Panc1 (cell line): ENCODE measurements at regions not wholly inside any gene's neighbourhood (a gene's known extent, or its start where the extent isn't known, plus 50 kb on each side); places are given as distances from the start of the nearest gene placed in this dataset.

Source experiments
- ATAC-seq: fragments of 200-7000 bp; cut with Tn5 transposase; 2 replicates; pipeline ENCODE4 v1.9.1; 2020; ENCODE audit warnings: mild to moderate bottlenecking, moderate library complexity
- BruUV-seq: library from RNA; stranded (reverse); fragments of 400-500 nt; replicated peaks from 2 replicates; lab custom pipeline; 2021; lab: Mats Ljungman, UMichigan
- CTCF ChIA-PET: fragments of 300-600 bp; sonication (Branson Sonifier 250); formaldehyde crosslinking; loops from one replicate; lab custom pipeline; 2022; ENCODE audit warnings: antibody characterized with exemption; lab: Charles Lee
- POLR2A ChIA-PET: fragments of 300-600 bp; sonication (Branson Sonifier 250); formaldehyde crosslinking; loops from one replicate; lab custom pipeline; 2022; ENCODE audit warnings: antibody characterized with exemption; lab: Charles Lee
- DNase-seq: peaks from one replicate; pipeline ENCODE4 v3.0.0-alpha.2; 2010; ENCODE audit warnings: low read depth, low spot score
- H3K27ac ChIP-seq: 2 replicates; pipeline ENCODE4 v1.5.1; 2011; ENCODE audit warnings: mild to moderate bottlenecking, low read length, inconsistent platforms
- H3K27me3 ChIP-seq: fragments of 200-500 bp; sonication (Bioruptor generic); 2 replicates; pipeline ENCODE4 v1.6.0; 2014; ENCODE audit warnings: low read length, inconsistent platforms; ENCODE audit not compliant: control insufficient read depth, insufficient read depth
- H3K36me3 ChIP-seq: fragments of 200-500 bp; sonication (Bioruptor generic); 2 replicates; pipeline ENCODE4 v1.5.1; 2014; ENCODE audit warnings: inconsistent platforms, mild to moderate bottlenecking, low read length, moderate library complexity; ENCODE audit not compliant: control insufficient read depth, insufficient read depth
- H3K4me1 ChIP-seq: 2 replicates; pipeline ENCODE4 v1.5.1; 2011; ENCODE audit warnings: inconsistent platforms, mild to moderate bottlenecking, low read length, moderate library complexity; ENCODE audit not compliant: control insufficient read depth, insufficient read depth
- H3K4me3 ChIP-seq, 2 experiments: 2 replicates each; pipeline ENCODE4 v1.5.1; 2011 to 2012; ENCODE audit warnings: low read depth in 2 of 2, low read length in 2 of 2, mild to moderate bottlenecking in 2 of 2, inconsistent platforms in 1 of 2, moderate library complexity in 1 of 2
- H3K9me3 ChIP-seq: fragments of 200-500 bp; sonication (Bioruptor generic); 2 replicates; pipeline ENCODE4 v1.5.1; 2014; ENCODE audit warnings: low read depth, mild to moderate bottlenecking, inconsistent platforms, low read length, moderate library complexity; ENCODE audit not compliant: control insufficient read depth, insufficient read depth
- CTCF ChIP-seq: fragments of 450-650 bp; IDR thresholded peaks from 2 replicates; pipeline ENCODE4 v1.5.1; 2017; ENCODE audit warnings: mild to moderate bottlenecking
- POLR2AphosphoS5 ChIP-seq: IDR thresholded peaks from 2 replicates; pipeline ENCODE4 v1.6.1; 2012; ENCODE audit warnings: mild to moderate bottlenecking, low read depth, low read length, moderate library complexity
- REST ChIP-seq, 2 experiments: IDR thresholded peaks; 2 replicates each; pipeline ENCODE4 v1.6.1; 2011 to 2012; ENCODE audit warnings: low read depth in 2 of 2, control low read depth in 1 of 2, low read length in 1 of 2, mild to moderate bottlenecking in 1 of 2, moderate library complexity in 1 of 2; ENCODE audit not compliant: insufficient read depth in 1 of 2
- SIN3A ChIP-seq: IDR thresholded peaks from 2 replicates; pipeline ENCODE4 v1.6.1; 2012; ENCODE audit warnings: low read depth, mild to moderate bottlenecking, low read length, moderate library complexity, borderline replicate concordance; ENCODE audit not compliant: insufficient read depth
- TCF7L2 ChIP-seq: IDR thresholded peaks from 2 replicates; pipeline ENCODE4 v1.6.1; 2011; ENCODE audit warnings: mild to moderate bottlenecking, low read depth, low read length, inconsistent platforms
- in situ Hi-C: cut with HindIII; loops from 2 replicates; pipeline ENCODE4 v1.10.0; 2016; ENCODE audit warnings: low sequenced_read_pairs, low pct_unique_long_range_greater_than_20kb
- intact Hi-C: fragments of 100-400 bp; cut with micrococcal nuclease; formaldehyde crosslinking; loops from one replicate; pipeline ENCODE4 v1.10.0; 2022; ENCODE audit not compliant: unreplicated experiment

GRCh38 chr3:6532101-6532500 lies 328.8 kb upstream of the GRM7 start:
- H3K27me3 ChIP-seq = no peaks in the 10 kb centered on the region
- no peak overlapping the region for H3K27ac ChIP-seq
- TF ChIP-seq TCF7L2 (no peak), REST (IDR thresholded peaks at IDR 0.05; ENCODE audit: insufficient read depth in 1 of 2, low read depth in 2 of 2, low read length in 1 of 2) (no peak), POLR2AphosphoS5 (no peak), SIN3A (no peak), CTCF (no peak)
- ChIA-PET POLR2A (no interaction called here), CTCF (no interaction called here)
- DNase-seq (no peak), ATAC-seq (no peak)
- H3K4me1 ChIP-seq = no peaks in the 10 kb centered on the region
- in situ Hi-C loops (no loop called here), intact Hi-C loops (no loop called here)
- BruUV-seq = no TSS peak
- no peaks in the 10 kb centered on the region for H3K36me3 ChIP-seq
- no peak overlapping the region for H3K4me3 ChIP-seq
- no peaks in the 10 kb centered on the region for H3K9me3 ChIP-seq

GRCh38 chr3:6540981-6541380 lies 319.9 kb upstream of the GRM7 start:
- H3K27me3 ChIP-seq = no peaks in the 10 kb centered on the region
- no TSS peak for BruUV-seq
- ATAC-seq = no peak
- intact Hi-C loops = no loop called here
- in situ Hi-C loops = no loop called here
- no peak overlapping the region for H3K4me3 ChIP-seq
- no peaks in the 10 kb centered on the region for H3K4me1 ChIP-seq
- ChIA-PET CTCF (no interaction called here), POLR2A (no interaction called here)
- no peak for DNase-seq
- no peaks in the 10 kb centered on the region for H3K9me3 ChIP-seq
- no peak overlapping the region for H3K27ac ChIP-seq
- H3K36me3 ChIP-seq = no peaks in the 10 kb centered on the region
- TF ChIP-seq CTCF (no peak), POLR2AphosphoS5 (no peak), REST (IDR thresholded peaks at IDR 0.05; ENCODE audit: insufficient read depth in 1 of 2, low read depth in 2 of 2, low read length in 1 of 2) (no peak), SIN3A (no peak)
